Ectodermal cell (in vitro differentiated cells): ENCODE measurements at regions not wholly inside any gene's neighbourhood (a gene's known extent, or its start where the extent isn't known, plus 50 kb on each side); places are given as distances from the start of the nearest gene placed in this dataset.
"Not testable (repeated sequence)": the region's sequence is repeated elsewhere in the genome, so short reads cannot be mapped to it uniquely, and the experiment has no call there.

Experiments
- H3K27ac ChIP-seq: 2 replicates; pipeline ENCODE4 v1.7.0; 2013; ENCODE audit warnings: mild to moderate bottlenecking, low read depth, low read length; ENCODE audit not compliant: insufficient read depth, poor library complexity, severe bottlenecking
- H3K27me3 ChIP-seq: 2 replicates; pipeline ENCODE4 v1.7.0; 2013; ENCODE audit warnings: mild to moderate bottlenecking, low read length; ENCODE audit not compliant: insufficient read depth, control insufficient read depth, poor library complexity, severe bottlenecking
- H3K36me3 ChIP-seq: one replicate; pipeline ENCODE4 v1.7.0; 2013; ENCODE audit warnings: low read length; ENCODE audit not compliant: control insufficient read depth, insufficient read depth
- H3K4me1 ChIP-seq: one replicate; pipeline ENCODE4 v1.7.0; 2013; ENCODE audit warnings: low read length; ENCODE audit not compliant: control insufficient read depth, insufficient read depth
- H3K4me3 ChIP-seq: 2 replicates; pipeline ENCODE4 v1.7.0; 2013; ENCODE audit warnings: low read depth, low read length, control low read depth; ENCODE audit not compliant: insufficient read depth
- H3K9me3 ChIP-seq: 2 replicates; pipeline ENCODE4 v1.7.0; 2013; ENCODE audit warnings: mild to moderate bottlenecking, low read length, moderate library complexity; ENCODE audit not compliant: control insufficient read depth
- WGBS, 2 experiments: methylation state at CpG; one replicate each; pipeline ENCODE4 v1.1.7; 2013; ENCODE audit warnings: missing lambda C conversion rate in 2 of 2; 5-methylcytosine and 5-hydroxymethylcytosine counted together

GRCh38 chr7:76202-76601, 116.2 kb upstream of the FAM20C start:
- H3K4me1 ChIP-seq, H3K4me3 ChIP-seq, H3K36me3 ChIP-seq, H3K9me3 ChIP-seq, H3K27me3 ChIP-seq, H3K27ac ChIP-seq: not testable (repeated sequence)
- WGBS, 2 experiments: 74 to 83% methylated on average over 2 to 6 of the region's 11 CpGs

- H3K9me3 ChIP-seq, H3K36me3 ChIP-seq, H3K27ac ChIP-seq, H3K27me3 ChIP-seq, H3K4me3 ChIP-seq, H3K4me1 ChIP-seq: not testable (repeated sequence)
- WGBS, 2 experiments: 83 to 84% methylated on average over 3 of the region's 11 CpGs
These were observed 115.5 kb upstream of the FAM20C start for GRCh38 chr7:76829-77395.

GRCh38 chr7:78862-79261, 113.5 kb upstream of the FAM20C start:
- H3K4me1 ChIP-seq: peaks cover 10% of the 10 kb centered on the region
- H3K27ac ChIP-seq, H3K27me3 ChIP-seq, H3K4me3 ChIP-seq, H3K9me3 ChIP-seq, H3K36me3 ChIP-seq: not testable (repeated sequence)
- WGBS, 2 experiments: 89 to 94% methylated on average over 4 to 7 of the region's 7 CpGs

GRCh38 chr7:79400-80055, 112.8 kb upstream of the FAM20C start:
- not testable (repeated sequence) for H3K27me3 ChIP-seq, H3K9me3 ChIP-seq, H3K4me3 ChIP-seq, H3K36me3 ChIP-seq, H3K27ac ChIP-seq
- H3K4me1 ChIP-seq: peaks cover 10% of the 10 kb centered on the region
- WGBS, 2 experiments: 92% methylated on average over 4 to 10 of the region's 15 CpGs

- no peak overlapping the region for H3K4me3 ChIP-seq
- no peak overlapping the region for H3K27ac ChIP-seq
- peaks cover 10% of the 10 kb centered on the region for H3K4me1 ChIP-seq
- no peaks in the 10 kb centered on the region for H3K9me3 ChIP-seq
- no peaks in the 10 kb centered on the region for H3K36me3 ChIP-seq
- H3K27me3 ChIP-seq: no peaks in the 10 kb centered on the region
- 94 to 95% methylated on average over 28 of the region's 28 CpGs for WGBS, 2 experiments
These were observed 111.9 kb upstream of the FAM20C start for GRCh38 chr7:80259-81067.

GRCh38 chr7:81068-81925, 111.1 kb upstream of the FAM20C start:
- no peak overlapping the region for H3K27ac ChIP-seq
- H3K36me3 ChIP-seq: no peaks in the 10 kb centered on the region

GRCh38 chr7:81926-82756, 110.2 kb upstream of the FAM20C start:
- Histone ChIP-seq H3K27ac (no peak overlapping the region), H3K4me3 (no peak overlapping the region), H3K9me3 (no peaks in the 10 kb centered on the region), H3K27me3 (no peaks in the 10 kb centered on the region), H3K36me3 (no peaks in the 10 kb centered on the region), H3K4me1 (peaks cover 10% of the 10 kb centered on the region)
- WGBS, 2 experiments: 73 to 75% methylated on average over 39 of the region's 39 CpGs

More at GRCh38 chr7:81068-81925, 111.1 kb upstream of the FAM20C start:
- no peaks in the 10 kb centered on the region for H3K9me3 ChIP-seq
- 87 to 88% methylated on average over 23 of the region's 23 CpGs for WGBS, 2 experiments
- H3K27me3 ChIP-seq: no peaks in the 10 kb centered on the region
- H3K4me1 ChIP-seq: peaks cover 10% of the 10 kb centered on the region
- no peak overlapping the region for H3K4me3 ChIP-seq

GRCh38 chr7:82757-83155, 109.6 kb upstream of the FAM20C start:
- no peaks in the 10 kb centered on the region for H3K36me3 ChIP-seq
- no peaks in the 10 kb centered on the region for H3K27me3 ChIP-seq
- H3K4me1 ChIP-seq: peaks cover 10% of the 10 kb centered on the region
- 90 to 93% methylated on average over 11 of the region's 11 CpGs for WGBS, 2 experiments
- no peaks in the 10 kb centered on the region for H3K9me3 ChIP-seq
- no peak overlapping the region for H3K4me3 ChIP-seq
- no peak overlapping the region for H3K27ac ChIP-seq

- H3K9me3 ChIP-seq: no peaks in the 10 kb centered on the region
- no peaks in the 10 kb centered on the region for H3K36me3 ChIP-seq
- WGBS, 2 experiments: 94 to 95% methylated on average over 12 of the region's 12 CpGs
- H3K27ac ChIP-seq: no peak overlapping the region
- peaks cover 10% of the 10 kb centered on the region for H3K4me1 ChIP-seq
- no peaks in the 10 kb centered on the region for H3K27me3 ChIP-seq
- no peak overlapping the region for H3K4me3 ChIP-seq
These were observed 108.9 kb upstream of the FAM20C start for GRCh38 chr7:83441-83840.
